H1 (cell line): ENCODE measurements at regions not wholly inside any gene's neighbourhood (a gene's known extent, or its start where the extent isn't known, plus 50 kb on each side); places are given as distances from the start of the nearest gene placed in this dataset.

Source experiments
- CTCF ChIA-PET: fragments of 300-600 bp; sonication (Branson Sonifier 250); formaldehyde crosslinking; loops from one replicate; lab custom pipeline; 2021; ENCODE audit not compliant: partially characterized antibody; lab: Charles Lee
- POLR2A ChIA-PET: fragments of 300-600 bp; sonication (Branson Sonifier 250); formaldehyde crosslinking; loops from one replicate; lab custom pipeline; 2021; ENCODE audit warnings: inconsistent platforms; ENCODE audit not compliant: partially characterized antibody; lab: Charles Lee
- DNase-seq, 2 experiments: peaks; one replicate each; pipeline versions ENCODE4 v3.0.0 to v3.0.0-alpha.2; 2010 to 2022; ENCODE audit warnings: low spot score in 2 of 2, low read depth in 1 of 2, mixed read lengths in 1 of 2
- FAIRE-seq: peaks from 2 replicates; lab custom pipeline; 2011; peaks lifted over from hg19 to GRCh38; lab: Jason Lieb, UNC
- H2AFZ ChIP-seq: 2 replicates; pipeline ENCODE4 v1.8.1; 2012; ENCODE audit warnings: low read length, inconsistent platforms
- H2AK5ac ChIP-seq: 2 replicates; pipeline ENCODE4 v1.6.1; 2013; ENCODE audit warnings: low read depth, low read length
- H2BK120ac ChIP-seq: replicated peaks from 2 replicates; pipeline ENCODE3; 2013; ENCODE audit warnings: low read depth, low read length, inconsistent platforms
- H2BK12ac ChIP-seq: 2 replicates; pipeline ENCODE4 v1.6.1; 2013; ENCODE audit warnings: low read depth, low read length
- H2BK15ac ChIP-seq: 2 replicates; pipeline ENCODE4 v1.6.1; 2013; ENCODE audit warnings: low read length
- H2BK20ac ChIP-seq: 2 replicates; pipeline ENCODE4 v1.6.1; 2013; ENCODE audit warnings: low read length
- H2BK5ac ChIP-seq: 2 replicates; pipeline ENCODE4 v1.6.1; 2013; ENCODE audit warnings: low read depth, low read length
- H3K14ac ChIP-seq: 2 replicates; pipeline ENCODE4 v1.6.1; 2013; ENCODE audit warnings: inconsistent platforms; ENCODE audit not compliant: insufficient read length
- H3K18ac ChIP-seq: 2 replicates; pipeline ENCODE4 v1.6.1; 2013; ENCODE audit warnings: low read length; ENCODE audit errors: extremely low read depth
- H3K23ac ChIP-seq: 2 replicates; pipeline ENCODE4 v1.6.1; 2013; ENCODE audit warnings: inconsistent platforms; ENCODE audit not compliant: insufficient read length
- H3K23me2 ChIP-seq: 2 replicates; pipeline ENCODE4 v1.6.1; 2013; ENCODE audit warnings: low read depth, low read length
- H3K27ac ChIP-seq: 2 replicates; pipeline ENCODE4 v1.6.1; 2011; ENCODE audit warnings: low read depth, low read length, inconsistent platforms
- H3K27me3 ChIP-seq, 4 experiments: replicated peaks in 1 of 4; 1 replicate in 1 of 4; 2 replicates in 3 of 4; pipeline versions ENCODE4 v1.6.1 to v1.8.1; 2011 to 2013; ENCODE audit warnings: low read length in 3 of 4, mild to moderate bottlenecking in 3 of 4, inconsistent platforms in 2 of 4, mixed read lengths in 2 of 4, moderate library complexity in 1 of 4; ENCODE audit not compliant: control insufficient read depth in 3 of 4, insufficient read depth in 3 of 4; ENCODE audit errors: extremely low read depth in 1 of 4
- H3K36me3 ChIP-seq, 4 experiments: 2 replicates each; pipeline versions ENCODE4 v1.6.1 to v1.8.1; 2011 to 2013; ENCODE audit warnings: mild to moderate bottlenecking in 4 of 4, low read length in 3 of 4, moderate library complexity in 2 of 4, control low read depth in 1 of 4, inconsistent platforms in 1 of 4; ENCODE audit not compliant: insufficient read depth in 4 of 4, control insufficient read depth in 2 of 4
- H3K4ac ChIP-seq: replicated peaks from 2 replicates; pipeline ENCODE3; 2013; ENCODE audit warnings: low read length, low read depth, mixed read lengths, inconsistent platforms; ENCODE audit not compliant: insufficient read length
- H3K4me1 ChIP-seq, 4 experiments: replicated peaks in 1 of 4; 1 replicate in 1 of 4; 2 replicates in 3 of 4; pipeline versions ENCODE4 v1.6.1 to v1.8.1; 2011 to 2013; ENCODE audit warnings: low read length in 3 of 4, inconsistent platforms in 2 of 4, mixed read lengths in 1 of 4; ENCODE audit not compliant: insufficient read depth in 4 of 4, control insufficient read depth in 3 of 4
- H3K4me2 ChIP-seq, 2 experiments: 2 replicates each; pipeline versions ENCODE4 v1.6.1 to v1.8.1; 2011 to 2013; ENCODE audit warnings: low read depth in 2 of 2, low read length in 2 of 2, control low read depth in 1 of 2, inconsistent platforms in 1 of 2, mild to moderate bottlenecking in 1 of 2; ENCODE audit not compliant: insufficient read depth in 1 of 2
- H3K4me3 ChIP-seq, 4 experiments: fragments of 200-600, 300-600 bp in 1 of 4; sonication (generic), shearing (Covaris generic), sonication (Bioruptor Twin) in 1 of 4; 2 replicates each; pipeline versions ENCODE4 v1.5.1 to v1.8.1; 2011 to 2016; ENCODE audit warnings: low read length in 4 of 4, low read depth in 3 of 4, control low read depth in 2 of 4, inconsistent platforms in 2 of 4, mild to moderate bottlenecking in 2 of 4, mixed read lengths in 1 of 4, moderate library complexity in 1 of 4; ENCODE audit not compliant: insufficient read depth in 2 of 4; ENCODE audit errors: extremely low read depth in 1 of 4
- H3K56ac ChIP-seq: replicated peaks from 2 replicates; pipeline ENCODE3; 2013; ENCODE audit warnings: low read depth, mild to moderate bottlenecking, mixed read lengths, low read length, inconsistent platforms; ENCODE audit not compliant: insufficient read length
- H3K79me1 ChIP-seq: 2 replicates; pipeline ENCODE4 v1.6.1; 2013; ENCODE audit warnings: low read depth, low read length, control low read depth
- H3K79me2 ChIP-seq, 2 experiments: 2 replicates each; pipeline versions ENCODE4 v1.6.1 to v1.8.1; 2012 to 2013; ENCODE audit warnings: low read length in 2 of 2, mild to moderate bottlenecking in 2 of 2, inconsistent platforms in 1 of 2; ENCODE audit not compliant: insufficient read depth in 2 of 2, control insufficient read depth in 1 of 2
- H3K9ac ChIP-seq, 4 experiments: replicated peaks in 1 of 4; 1 replicate in 1 of 4; 2 replicates in 3 of 4; pipeline versions ENCODE4 v1.6.1 to v1.8.1; 2011 to 2013; ENCODE audit warnings: low read depth in 3 of 4, low read length in 3 of 4, control low read depth in 2 of 4, mild to moderate bottlenecking in 2 of 4, moderate library complexity in 2 of 4, inconsistent platforms in 1 of 4; ENCODE audit errors: extremely low read depth in 1 of 4
- H3K9me3 ChIP-seq, 2 experiments: 2 replicates each; pipeline versions ENCODE4 v1.6.1 to v1.8.1; 2012 to 2013; ENCODE audit warnings: mild to moderate bottlenecking in 2 of 2, moderate library complexity in 2 of 2, control low read depth in 1 of 2, inconsistent platforms in 1 of 2, low read depth in 1 of 2, low read length in 1 of 2, mixed read lengths in 1 of 2; ENCODE audit not compliant: insufficient read depth in 2 of 2
- H4K20me1 ChIP-seq, 2 experiments: replicated peaks in 1 of 2; 2 replicates each; pipeline versions ENCODE3 to v1.8.1; 2011 to 2013; ENCODE audit warnings: inconsistent platforms in 2 of 2, low read length in 2 of 2, mild to moderate bottlenecking in 1 of 2; ENCODE audit not compliant: insufficient read depth in 2 of 2, control insufficient read depth in 1 of 2
- H4K5ac ChIP-seq: 2 replicates; pipeline ENCODE4 v1.6.1; 2013; ENCODE audit warnings: low read length, low read depth, mixed read lengths, inconsistent platforms; ENCODE audit not compliant: insufficient read length
- H4K8ac ChIP-seq: 2 replicates; pipeline ENCODE4 v1.8.0; 2013; ENCODE audit warnings: mild to moderate bottlenecking, moderate library complexity, low read length, inconsistent platforms; ENCODE audit not compliant: insufficient read depth; ENCODE audit errors: extremely low read depth
- H4K91ac ChIP-seq: replicated peaks from 2 replicates; pipeline ENCODE3; 2013; ENCODE audit warnings: low read length, mixed read lengths, inconsistent platforms; ENCODE audit not compliant: insufficient read length
- CBX5 ChIP-seq: fragments of 300-800, 300-1000 bp; sonication (generic); IDR thresholded peaks from 2 replicates; pipeline ENCODE4 v1.7.1; 2016; ENCODE audit warnings: antibody characterized with exemption, low read length, low read depth
- CHD2 ChIP-seq: IDR thresholded peaks from 2 replicates; pipeline ENCODE4 v1.6.1; 2012; ENCODE audit warnings: low read length, improper control_type of control experiment
- CREB1 ChIP-seq: IDR thresholded peaks from 2 replicates; pipeline ENCODE4 v1.6.1; 2012; ENCODE audit warnings: inconsistent platforms
- GTF2F1 ChIP-seq: IDR thresholded peaks from 2 replicates; pipeline ENCODE4 v1.6.1; 2012; ENCODE audit warnings: low read depth, low read length, improper control_type of control experiment, borderline replicate concordance
- JUND ChIP-seq: IDR thresholded peaks from 2 replicates; pipeline ENCODE4 v1.6.1; 2011; ENCODE audit warnings: mild to moderate bottlenecking, improper control_type of control experiment, low read length
- KDM5A ChIP-seq: fragments of 200-600 bp; IDR thresholded peaks from 2 replicates; pipeline ENCODE4 v1.7.1; 2012; ENCODE audit warnings: mild to moderate bottlenecking, low read length, inconsistent platforms, mixed read lengths
- RFX5 ChIP-seq: IDR thresholded peaks from 2 replicates; pipeline ENCODE4 v1.6.1; 2011; ENCODE audit warnings: low read depth, low read length, improper control_type of control experiment, borderline replicate concordance
- RNF2 ChIP-seq: fragments of 200-900, 300-1000 bp; sonication (generic); IDR thresholded peaks from 2 replicates; pipeline ENCODE4 v1.7.1; 2016; ENCODE audit warnings: borderline replicate concordance, low read depth, mild to moderate bottlenecking, antibody characterized with exemption, low read length; ENCODE audit not compliant: poor library complexity, severe bottlenecking; ENCODE audit errors: missing control alignments
- SIRT6 ChIP-seq: IDR thresholded peaks from one replicate; pipeline ENCODE4 v1.7.1; 2012; ENCODE audit warnings: low read length, inconsistent platforms
- SP2 ChIP-seq: IDR thresholded peaks from 2 replicates; pipeline ENCODE4 v1.6.1; 2012; ENCODE audit warnings: mild to moderate bottlenecking, low read length, inconsistent platforms
- WGBS, 2 experiments: shearing (Covaris generic) in 1 of 2; methylation state at CpG; one replicate each; pipeline versions ENCODE4 v1.1.6 to v1.1.7; 2013 to 2015; ENCODE audit warnings: low lambda C conversion rate in 2 of 2, mixed read lengths in 2 of 2, inconsistent platforms in 1 of 2, low coverage in 1 of 2, missing lambda C conversion rate in 1 of 2; ENCODE audit not compliant: insufficient replicate concordance in 2 of 2, insufficient coverage in 1 of 2, insufficient read length in 1 of 2; ENCODE audit errors: extremely low coverage in 1 of 2, missing lambda C conversion rate in 1 of 2; 5-methylcytosine and 5-hydroxymethylcytosine counted together

- ChIA-PET POLR2A (no interaction called here), CTCF (no interaction called here)
- no peak overlapping the region for H2AFZ ChIP-seq
- H3K23ac ChIP-seq: no peak overlapping the region
- H3K23me2 ChIP-seq: no peaks in the 10 kb centered on the region
- DNase-seq (no peak), FAIRE-seq (no peak)
- no peak overlapping the region for H3K14ac ChIP-seq
- no peak overlapping the region for H2BK120ac ChIP-seq
- no peak overlapping the region for H2BK20ac ChIP-seq
- H4K8ac ChIP-seq: no peak overlapping the region
- 91% methylated on average over 7 of the region's 7 CpGs; no CpG with 5 or more reads in 1 of the 2 experiments for WGBS, 2 experiments
- H2BK5ac ChIP-seq: no peak overlapping the region
- H2BK15ac ChIP-seq: no peak overlapping the region
- no peak overlapping the region for H4K91ac ChIP-seq
- no peak overlapping the region for H3K18ac ChIP-seq
- no peak overlapping the region for H3K4ac ChIP-seq
- H3K9me3 ChIP-seq: no peaks in the 10 kb centered on the region
- H3K4me2 ChIP-seq: no peak overlapping the region
- H4K20me1 ChIP-seq: peaks cover 0 to 3% of the 10 kb centered on the region in 2 experiments
- H3K27ac ChIP-seq: no peak overlapping the region
- no peaks in the 10 kb centered on the region for H3K27me3 ChIP-seq
- H4K5ac ChIP-seq: no peak overlapping the region
- H3K4me3 ChIP-seq: no peak overlapping the region
- H2BK12ac ChIP-seq: no peak overlapping the region
- no peak overlapping the region for H2AK5ac ChIP-seq
- no peak overlapping the region for H3K56ac ChIP-seq
- H3K9ac ChIP-seq: no peak overlapping the region
- no peaks in the 10 kb centered on the region for H3K36me3 ChIP-seq
- H3K79me2 ChIP-seq: no peaks in the 10 kb centered on the region
- no peaks in the 10 kb centered on the region for H3K4me1 ChIP-seq
- H3K79me1 ChIP-seq: no peaks in the 10 kb centered on the region
- TF ChIP-seq RNF2: no peak
- no peak for TF ChIP-seq SP2
- no peak for TF ChIP-seq JUND
- no peak for TF ChIP-seq CHD2
- TF ChIP-seq CBX5: no peak
- no peak for TF ChIP-seq CREB1
- no peak for TF ChIP-seq KDM5A
- no peak for TF ChIP-seq RFX5
- no peak for TF ChIP-seq SIRT6
- no peak for TF ChIP-seq GTF2F1
Observed at GRCh38 chr16:86133377-86133776, 234.4 kb downstream of the IRF8 start.
